Stomach (tissue), 8 donors: ENCODE measurements at regions not wholly inside any gene's neighbourhood (a gene's known extent, or its start where the extent isn't known, plus 50 kb on each side); places are given as distances from the start of the nearest gene placed in this dataset.
"Not testable (repeated sequence)": the region's sequence is repeated elsewhere in the genome, so short reads cannot be mapped to it uniquely, and the experiment has no call there.

Experiments used
- DNase-seq, 2 donors: peaks; one replicate each; pipeline versions ENCODE4 v3.0.0 to v3.0.0-alpha.2; 2013 to 2019
- H3K27ac ChIP-seq, 5 donors: fragments of 200-600 bp in 4 of 5; sonication (generic) in 4 of 5; one replicate each; pipeline ENCODE4 v1.5.1; 2013 to 2019; ENCODE audit warnings: mild to moderate bottlenecking in 1 of 5, moderate library complexity in 1 of 5
- H3K27me3 ChIP-seq, 3 donors: fragments of 200-600 bp; sonication (generic); one replicate each; pipeline ENCODE4 v1.5.1; 2017 to 2019; ENCODE audit warnings: mixed run types in 1 of 3
- H3K36me3 ChIP-seq, 4 donors: fragments of 200-600 bp; sonication (generic); 1 replicate in 3 of 4; 2 replicates in 1 of 4; pipeline ENCODE4 v1.5.1; 2016 to 2019
- H3K4me1 ChIP-seq, 4 donors: fragments of 200-600 bp; sonication (generic); one replicate each; pipeline ENCODE4 v1.5.1; 2016 to 2019
- H3K4me3 ChIP-seq, 4 donors: fragments of 200-600 bp; sonication (generic) in 3 of 4; one replicate each; pipeline ENCODE4 v1.5.1; 2016 to 2019; ENCODE audit warnings: mild to moderate bottlenecking in 1 of 4
- H3K9me3 ChIP-seq, 4 donors: fragments of 200-600 bp; sonication (generic); one replicate each; pipeline ENCODE4 v1.5.1; 2016 to 2019
- CTCF ChIP-seq, 7 experiments: fragments of 450-650 bp in 4 of 7; fragments of 200-600 bp in 3 of 7; sonication (generic) in 3 of 7; IDR thresholded peaks; one replicate each; pipeline ENCODE4 v1.5.1; 2016 to 2019; ENCODE audit warnings: antibody characterized with exemption in 7 of 7, control low read depth in 2 of 7, mild to moderate bottlenecking in 1 of 7
- EP300 ChIP-seq: sonication (generic); formaldehyde crosslinking; IDR thresholded peaks from one replicate; pipeline ENCODE4 v1.6.1; 2017; ENCODE audit warnings: antibody characterized with exemption
- POLR2A ChIP-seq, 4 donors: fragments of 450-650 bp; IDR thresholded peaks; one replicate each; pipeline ENCODE4 v1.6.1; 2016; ENCODE audit warnings: antibody characterized with exemption in 4 of 4, control low read depth in 2 of 4, mild to moderate bottlenecking in 1 of 4, moderate library complexity in 1 of 4
- POLR2AphosphoS5 ChIP-seq, 3 donors: sonication (generic); formaldehyde crosslinking; IDR thresholded peaks; one replicate each; pipeline ENCODE4 v1.6.1; 2016; ENCODE audit warnings: antibody characterized with exemption in 3 of 3
- whole genome bisulfite sequencing, 5 donors: extraction: QIAGEN DNeasy Blood & Tissue Kit in 3 of 5; methylation state at CpG; one replicate each; pipeline versions ENCODE4 v1.1.5 to v1.1.7; 2013 to 2018; 5-methylcytosine and 5-hydroxymethylcytosine counted together
- intact Hi-C: fragments of 100-400 bp; cut with DNase I; formaldehyde crosslinking; loops from one replicate; pipeline ENCODE4 v1.15.1; 2023; ENCODE audit warnings: low total_unique reads
- donor health status: healthy with polysubstance abuse.
- donor health status: Bipolar disorder and iron deficiency.
- donor health status: healthy.

- Histone ChIP-seq H3K4me1 (no peaks in the 10 kb centered on the region), H3K9me3 (no peaks in the 10 kb centered on the region), H3K4me3 (no peak overlapping the region), H3K27me3 (no peaks in the 10 kb centered on the region), H3K36me3 (no peaks in the 10 kb centered on the region), H3K27ac (no peak overlapping the region)
- intact Hi-C loops = no loop called here
- WGBS, 5 donors = 74 to 88% (median 84%) methylated on average over 8 of the region's 8 CpGs
- DNase-seq = no peak
- no peak for TF ChIP-seq POLR2A (IDR thresholded peaks at IDR 0.05)
- no peak for TF ChIP-seq CTCF (IDR thresholded peaks at IDR 0.05)
- TF ChIP-seq EP300 = no peak
- no peak for TF ChIP-seq POLR2AphosphoS5 (IDR thresholded peaks at IDR 0.05)
Measured at GRCh38 chr1:60942896-60943638, 139.3 kb upstream of the NFIA start.

DNA sequence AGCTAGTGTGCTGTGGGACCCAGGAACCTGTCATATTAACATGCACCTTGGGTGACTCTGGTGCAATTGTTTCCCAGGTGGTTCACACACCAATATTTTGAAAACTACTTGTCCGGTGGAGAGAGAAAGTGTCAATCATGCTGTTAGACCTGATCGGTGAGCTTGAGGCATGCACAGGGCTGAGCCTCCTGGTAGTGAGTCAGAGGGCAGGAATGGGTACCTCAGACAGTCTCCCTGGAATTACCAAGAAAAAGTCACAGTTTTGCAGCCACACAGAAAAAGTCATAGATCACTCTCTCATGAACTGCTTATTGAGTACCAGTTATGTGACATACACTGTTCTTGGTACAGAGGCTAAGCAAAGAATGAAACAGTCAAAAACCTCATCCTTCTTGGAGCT is 140.1 kb upstream of the NFIA start:
- DNase-seq = no peak
- H3K36me3 ChIP-seq = no peaks in the 10 kb centered on the region

GRCh38 chr1:60940685-60941084 is 141.7 kb upstream of the NFIA start:
- H3K27ac ChIP-seq, H3K4me3 ChIP-seq, H3K36me3 ChIP-seq, H3K27me3 ChIP-seq, H3K9me3 ChIP-seq, intact Hi-C loops, DNase-seq, H3K4me1 ChIP-seq: not testable (repeated sequence)
- WGBS, 5 donors = 57 to 64% (median 60%) methylated on average over 2 of the region's 2 CpGs

More for the DNA sequence above, 140.1 kb upstream of the NFIA start:
- intact Hi-C loops = no loop called here
- Histone ChIP-seq H3K9me3 (no peaks in the 10 kb centered on the region), H3K27ac (no peak overlapping the region), H3K27me3 (no peaks in the 10 kb centered on the region), H3K4me3 (no peak overlapping the region), H3K4me1 (no peaks in the 10 kb centered on the region)
- TF ChIP-seq EP300 (no peak), POLR2AphosphoS5 (IDR thresholded peaks at IDR 0.05) (no peak), CTCF (IDR thresholded peaks at IDR 0.05) (no peak), POLR2A (IDR thresholded peaks at IDR 0.05) (no peak)
- WGBS, 5 donors = 81 to 91% (median 88%) methylated on average over 2 of the region's 2 CpGs

DNA sequence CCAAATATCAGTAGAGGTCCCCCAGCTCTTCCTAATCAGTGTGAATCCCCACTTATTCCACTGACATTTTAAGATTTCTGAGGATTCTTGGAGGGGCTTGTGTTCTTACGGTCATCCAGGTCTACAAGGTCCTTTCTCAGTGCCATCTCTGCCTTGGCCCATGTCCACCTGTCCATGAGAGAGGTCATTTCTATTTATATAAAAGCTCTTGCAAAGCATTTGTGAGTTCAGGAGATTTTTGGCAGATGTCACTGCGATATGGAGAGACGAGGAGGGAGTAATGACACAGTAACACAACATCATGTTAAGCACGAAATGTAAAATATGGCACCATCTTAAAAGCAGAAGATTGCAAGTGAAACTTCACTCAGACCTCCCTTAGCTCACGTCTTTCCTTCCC is 144.6 kb upstream of the NFIA start:
- 87 to 94% (median 92%) methylated on average over 5 of the region's 5 CpGs for WGBS, 5 donors

More for the DNA sequence above, 144.6 kb upstream of the NFIA start:
- TF ChIP-seq POLR2AphosphoS5 (IDR thresholded peaks at IDR 0.05) (no peak), POLR2A (IDR thresholded peaks at IDR 0.05) (no peak), CTCF (IDR thresholded peaks at IDR 0.05) (no peak), EP300 (no peak)
- Histone ChIP-seq H3K27me3 (no peaks in the 10 kb centered on the region), H3K9me3 (no peaks in the 10 kb centered on the region), H3K27ac (no peak overlapping the region), H3K36me3 (no peaks in the 10 kb centered on the region), H3K4me1 (peaks cover 0 to 8% (median 0%) of the 10 kb centered on the region in 4 donors), H3K4me3 (no peak overlapping the region)
- intact Hi-C loops = no loop called here
- no peak for DNase-seq
